WI38 (cell line): ENCODE measurements at regions not wholly inside any gene's neighbourhood (a gene's known extent, or its start where the extent isn't known, plus 50 kb on each side); places are given as distances from the start of the nearest gene placed in this dataset.

Source experiments
- H3K4me3 ChIP-seq: 2 replicates; pipeline ENCODE4 v1.5.1; 2011; ENCODE audit warnings: low read depth, mild to moderate bottlenecking, control low read depth, low read length
- CTCF ChIP-seq: IDR thresholded peaks from 2 replicates; pipeline ENCODE4 v1.5.1; 2012; ENCODE audit warnings: low read depth, mild to moderate bottlenecking, control low read depth, low read length

- TF ChIP-seq CTCF, result no peak
- H3K4me3 ChIP-seq, result no peak overlapping the region
Measured at GRCh38 chrX:7314425-7314824, 166.5 kb upstream of the PUDP start.

- H3K4me3 ChIP-seq, result no peak overlapping the region
- TF ChIP-seq CTCF, result no peak
Measured at GRCh38 chrX:7307720-7308119, 159.8 kb upstream of the PUDP start.

GRCh38 chrX:7294483-7294882, 146.5 kb upstream of the PUDP start:
- no peak overlapping the region for H3K4me3 ChIP-seq
- TF ChIP-seq CTCF, result no peak

- TF ChIP-seq CTCF, result no peak
- H3K4me3 ChIP-seq, result no peak overlapping the region
Measured at GRCh38 chrX:7286168-7286837, 138.3 kb upstream of the PUDP start.

GRCh38 chrX:7285765-7286164, 137.8 kb upstream of the PUDP start:
- TF ChIP-seq CTCF, result no peak
- no peak overlapping the region for H3K4me3 ChIP-seq

- no peak for TF ChIP-seq CTCF
- H3K4me3 ChIP-seq, result no peak overlapping the region
Measured at GRCh38 chrX:7283741-7284140, 135.8 kb upstream of the PUDP start.

- no peak overlapping the region for H3K4me3 ChIP-seq
- TF ChIP-seq CTCF, result no peak
Measured at GRCh38 chrX:7280520-7280919, 132.6 kb upstream of the PUDP start.
